HCT116 (cell line): ENCODE measurements at regions not wholly inside any gene's neighbourhood (a gene's known extent, or its start where the extent isn't known, plus 50 kb on each side); places are given as distances from the start of the nearest gene placed in this dataset.

ENCODE experiments used
- ATAC-seq: fragments of 200-7000 bp; cut with Tn5 transposase; 2 replicates; pipeline ENCODE4 v1.9.1; 2020; ENCODE audit warnings: mild to moderate bottlenecking, moderate library complexity
- BruUV-seq: library from RNA; stranded (reverse); fragments of 400-500 nt; replicated peaks from 2 replicates; lab custom pipeline; 2021; lab: Mats Ljungman, UMichigan
- CTCF ChIA-PET: fragments of 300-600 bp; sonication (Branson Sonifier 250); formaldehyde crosslinking; loops from one replicate; lab custom pipeline; 2021; ENCODE audit warnings: antibody characterized with exemption; lab: Charles Lee
- POLR2A ChIA-PET: fragments of 300-600, 350-600 bp; sonication (Branson Sonifier 250); formaldehyde crosslinking; loops from one replicate; lab custom pipeline; 2021; ENCODE audit warnings: antibody characterized with exemption; lab: Charles Lee
- RAD21 ChIA-PET, 2 experiments: fragments of 300-600 bp; sonication (Branson Sonifier 250); formaldehyde crosslinking; loops; one replicate each; lab custom pipeline; 2023; ENCODE audit warnings: low total read pairs in 2 of 2; ENCODE audit not compliant: uncharacterized antibody in 2 of 2, unreplicated experiment in 2 of 2, low non-redundant PET in 1 of 2; lab: Charles Lee
- DNase-seq: peaks from one replicate; pipeline ENCODE4 v3.0.0-alpha.2; 2010; ENCODE audit warnings: low read depth, low spot score
- H2AFZ ChIP-seq: fragments of 200-600 bp; shearing (Covaris generic), sonication (generic); 2 replicates; pipeline ENCODE4 v1.6.1; 2017; ENCODE audit warnings: low read depth, mixed run types, mixed read lengths, antibody characterized with exemption, low read length; ENCODE audit not compliant: poor library complexity, severe bottlenecking
- H3K27ac ChIP-seq: 2 replicates; pipeline ENCODE4 v1.5.1; 2012; ENCODE audit warnings: low read depth, low read length
- H3K27me3 ChIP-seq: fragments of 200-600 bp; sonication (generic); 2 replicates; pipeline ENCODE4 v1.6.1; 2016; ENCODE audit warnings: mixed run types, low read length, mixed read lengths; ENCODE audit not compliant: insufficient read depth
- H3K36me3 ChIP-seq, 2 experiments: fragments of 200-500 bp in 1 of 2; fragments of 200-600 bp in 1 of 2; sonication (Bioruptor generic) in 1 of 2; sonication (generic) in 1 of 2; 2 replicates each; pipeline versions ENCODE4 v1.5.1 to v1.6.1; 2014 to 2016; ENCODE audit warnings: low read length in 2 of 2, inconsistent platforms in 1 of 2, mixed read lengths in 1 of 2, mixed run types in 1 of 2; ENCODE audit not compliant: insufficient read depth in 2 of 2, control insufficient read depth in 1 of 2
- H3K4me1 ChIP-seq, 2 experiments: fragments of 200-600 bp in 1 of 2; sonication (generic) in 1 of 2; 2 replicates each; pipeline versions ENCODE4 v1.5.1 to v1.6.1; 2012 to 2017; ENCODE audit warnings: low read length in 2 of 2, inconsistent platforms in 1 of 2, mild to moderate bottlenecking in 1 of 2, mixed read lengths in 1 of 2, mixed run types in 1 of 2, moderate library complexity in 1 of 2; ENCODE audit not compliant: insufficient read depth in 2 of 2, control insufficient read depth in 1 of 2
- H3K4me2 ChIP-seq: fragments of 200-600 bp; sonication (generic); 2 replicates; pipeline ENCODE4 v1.6.1; 2017; ENCODE audit warnings: mixed run types, low read length, mixed read lengths
- H3K4me3 ChIP-seq, 2 experiments: fragments of 200-600 bp in 1 of 2; sonication (generic) in 1 of 2; replicated peaks in 1 of 2; 2 replicates each; pipeline ENCODE4 v1.5.1; 2011 to 2016; ENCODE audit warnings: low read length in 2 of 2, control low read depth in 1 of 2, low read depth in 1 of 2, mild to moderate bottlenecking in 1 of 2, mixed read lengths in 1 of 2, mixed run types in 1 of 2
- H3K79me2 ChIP-seq: fragments of 200-600 bp; sonication (generic); 2 replicates; pipeline ENCODE4 v1.6.1; 2017; ENCODE audit warnings: mild to moderate bottlenecking, mixed run types, low read length, moderate library complexity, mixed read lengths; ENCODE audit not compliant: insufficient read depth
- H3K9ac ChIP-seq: fragments of 200-600 bp; sonication (generic); 2 replicates; pipeline ENCODE4 v1.6.1; 2016; ENCODE audit warnings: low read length, mixed read lengths
- H3K9me2 ChIP-seq: fragments of 200-600 bp; sonication (generic), shearing (Covaris generic); 2 replicates; pipeline ENCODE4 v1.6.1; 2017; ENCODE audit warnings: mixed run types, mild to moderate bottlenecking, moderate library complexity; ENCODE audit not compliant: insufficient read depth
- H3K9me3 ChIP-seq, 2 experiments: fragments of 200-500 bp in 1 of 2; fragments of 200-600 bp in 1 of 2; sonication (Bioruptor generic) in 1 of 2; sonication (generic) in 1 of 2; 2 replicates each; pipeline ENCODE4 v1.6.1; 2014 to 2017; ENCODE audit warnings: low read length in 2 of 2, mixed read lengths in 2 of 2, inconsistent platforms in 1 of 2, low read depth in 1 of 2, mild to moderate bottlenecking in 1 of 2, mixed run types in 1 of 2, moderate library complexity in 1 of 2; ENCODE audit not compliant: control insufficient read depth in 1 of 2, insufficient read depth in 1 of 2
- H4K20me1 ChIP-seq: fragments of 200-600 bp; sonication (generic), shearing (Covaris generic); 2 replicates; pipeline ENCODE4 v1.6.1; 2017; ENCODE audit warnings: mixed run types, mild to moderate bottlenecking, moderate library complexity; ENCODE audit not compliant: insufficient read depth
- CBX3 ChIP-seq: IDR thresholded peaks from 2 replicates; pipeline ENCODE4 v1.6.1; 2012; ENCODE audit warnings: low read depth
- CEBPB ChIP-seq: IDR thresholded peaks from 2 replicates; pipeline ENCODE4 v1.6.1; 2012; ENCODE audit warnings: low read depth
- EGR1 ChIP-seq: IDR thresholded peaks from 2 replicates; pipeline ENCODE4 v1.6.1; 2012; ENCODE audit warnings: low read depth
- ELF1 ChIP-seq: IDR thresholded peaks from 2 replicates; pipeline ENCODE4 v1.6.1; 2012; ENCODE audit warnings: low read depth, borderline replicate concordance
- FOSL1 ChIP-seq: IDR thresholded peaks from 2 replicates; pipeline ENCODE4 v1.6.1; 2012; ENCODE audit warnings: low read depth
- JUND ChIP-seq: IDR thresholded peaks from 2 replicates; pipeline ENCODE4 v1.6.1; 2012
- POLR2A ChIP-seq: IDR thresholded peaks from 2 replicates; pipeline ENCODE4 v1.7.0; 2011; ENCODE audit warnings: borderline replicate concordance; ENCODE audit not compliant: insufficient read depth, insufficient read length; ENCODE audit errors: extremely low read depth
- POLR2AphosphoS5 ChIP-seq: IDR thresholded peaks from 2 replicates; pipeline ENCODE4 v1.6.1; 2011; ENCODE audit warnings: mild to moderate bottlenecking, low read depth, low read length, moderate library complexity
- SIN3A ChIP-seq: IDR thresholded peaks from 2 replicates; pipeline ENCODE4 v1.6.1; 2012; ENCODE audit warnings: low read depth
- ZFX ChIP-seq: fragments of 450-650 bp; IDR thresholded peaks from 2 replicates; pipeline ENCODE4 v1.6.1; 2017
- intact Hi-C: fragments of 100-400 bp; cut with micrococcal nuclease; formaldehyde crosslinking; loops from 2 replicates; pipeline ENCODE4 v1.10.0; 2022
- TF ChIP-seq, protein P1 (sequence below), 3 experiments: fragments of 200-600 bp in 1 of 3; sonication (generic) in 1 of 3; IDR thresholded peaks in 2 of 3; conservative IDR thresholded peaks in 1 of 3; 2 replicates each; pipeline ENCODE4 v1.5.1; 2012 to 2017; ENCODE audit warnings: low read depth in 2 of 3, low read length in 2 of 3, antibody characterized with exemption in 1 of 3, borderline replicate concordance in 1 of 3, control low read depth in 1 of 3, mild to moderate bottlenecking in 1 of 3, mixed read lengths in 1 of 3, mixed run types in 1 of 3, moderate library complexity in 1 of 3; ENCODE audit not compliant: insufficient read depth in 1 of 3
- TF ChIP-seq, protein P2 (sequence below): IDR thresholded peaks from 2 replicates; pipeline ENCODE4 v1.6.1; 2011; ENCODE audit warnings: mild to moderate bottlenecking, low read length, moderate library complexity; ENCODE audit not compliant: insufficient replicate concordance; ENCODE audit errors: extremely low read depth
- TF ChIP-seq, protein P3 (sequence below): IDR thresholded peaks from 2 replicates; pipeline ENCODE4 v1.6.1; 2012
- TF ChIP-seq, protein P4 (sequence below): IDR thresholded peaks from 2 replicates; pipeline ENCODE4 v1.6.1; 2012; ENCODE audit warnings: low read depth
- TF ChIP-seq, protein P5 (sequence below): IDR thresholded peaks from 2 replicates; pipeline ENCODE4 v1.6.1; 2012

DNA sequence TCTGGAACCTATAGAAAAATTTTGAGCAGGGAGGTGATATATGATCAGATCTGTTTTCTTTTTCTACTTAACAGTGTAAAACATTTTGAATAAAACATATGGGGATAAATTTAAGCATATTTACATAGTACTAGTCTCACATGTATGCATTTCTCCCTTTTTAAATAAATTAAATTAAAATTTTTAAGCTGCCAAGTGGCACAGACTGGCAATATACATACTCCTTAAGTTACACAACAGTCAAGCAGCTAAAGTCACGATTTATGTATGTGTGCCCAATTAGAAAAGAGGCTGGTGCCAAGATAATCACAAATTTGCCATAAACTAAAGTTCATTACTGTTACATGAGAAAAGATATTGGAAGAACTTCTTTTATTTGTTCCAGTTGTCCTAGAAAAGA, 532.0 kb downstream of the RWDD3 start:
- TF ChIP-seq, protein P1, sequence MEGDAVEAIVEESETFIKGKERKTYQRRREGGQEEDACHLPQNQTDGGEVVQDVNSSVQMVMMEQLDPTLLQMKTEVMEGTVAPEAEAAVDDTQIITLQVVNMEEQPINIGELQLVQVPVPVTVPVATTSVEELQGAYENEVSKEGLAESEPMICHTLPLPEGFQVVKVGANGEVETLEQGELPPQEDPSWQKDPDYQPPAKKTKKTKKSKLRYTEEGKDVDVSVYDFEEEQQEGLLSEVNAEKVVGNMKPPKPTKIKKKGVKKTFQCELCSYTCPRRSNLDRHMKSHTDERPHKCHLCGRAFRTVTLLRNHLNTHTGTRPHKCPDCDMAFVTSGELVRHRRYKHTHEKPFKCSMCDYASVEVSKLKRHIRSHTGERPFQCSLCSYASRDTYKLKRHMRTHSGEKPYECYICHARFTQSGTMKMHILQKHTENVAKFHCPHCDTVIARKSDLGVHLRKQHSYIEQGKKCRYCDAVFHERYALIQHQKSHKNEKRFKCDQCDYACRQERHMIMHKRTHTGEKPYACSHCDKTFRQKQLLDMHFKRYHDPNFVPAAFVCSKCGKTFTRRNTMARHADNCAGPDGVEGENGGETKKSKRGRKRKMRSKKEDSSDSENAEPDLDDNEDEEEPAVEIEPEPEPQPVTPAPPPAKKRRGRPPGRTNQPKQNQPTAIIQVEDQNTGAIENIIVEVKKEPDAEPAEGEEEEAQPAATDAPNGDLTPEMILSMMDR (IDR thresholded peaks at IDR 0.05 in 2 of 3, conservative IDR thresholded peaks at IDR 0.05 in 1 of 3; ENCODE audit: borderline replicate concordance in 1 of 3, insufficient read depth in 1 of 3, low read depth in 2 of 3, low read length in 2 of 3): no peak
- TF ChIP-seq ELF1 (no peak), EGR1 (no peak)
- TF ChIP-seq, all 23 proteins: peak for 0
- POLR2A ChIA-PET: no interaction called here

DNA sequence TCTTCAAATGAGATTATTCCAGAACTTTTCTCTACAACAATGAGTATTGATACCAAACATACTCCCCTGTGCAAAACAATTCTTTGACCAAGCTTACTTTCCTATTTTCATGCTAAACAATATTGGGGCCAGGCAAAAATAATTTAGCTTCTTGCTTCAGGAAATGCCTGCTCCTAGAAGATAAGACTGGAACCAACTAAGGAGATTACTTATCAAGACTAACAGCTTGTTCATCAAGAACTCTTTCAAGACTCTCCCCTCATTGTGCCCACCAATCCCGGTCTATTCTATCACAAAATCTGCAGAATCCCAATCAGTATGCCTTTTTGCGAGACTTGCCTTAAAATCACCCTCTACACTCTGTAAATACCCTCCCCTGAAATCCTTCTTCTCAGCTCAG, 536.6 kb downstream of the RWDD3 start:
- no peak overlapping the region for H3K27ac ChIP-seq
- DNase-seq (no peak), ATAC-seq (no peak)
- H3K9me2 ChIP-seq: no peaks in the 10 kb centered on the region
- no peaks in the 10 kb centered on the region for H3K79me2 ChIP-seq
- RAD21 ChIA-PET: no interaction called here
- intact Hi-C loops: no loop called here
- no peak overlapping the region for H3K4me3 ChIP-seq
- POLR2A ChIA-PET: no interaction called here
- no peaks in the 10 kb centered on the region for H3K36me3 ChIP-seq
- no peak overlapping the region for H2AFZ ChIP-seq
- no peaks in the 10 kb centered on the region for H3K4me1 ChIP-seq
- no peak overlapping the region for H3K4me2 ChIP-seq
- BruUV-seq: no TSS peak
- H3K27me3 ChIP-seq: no peaks in the 10 kb centered on the region
- H3K9me3 ChIP-seq: no peaks in the 10 kb centered on the region
- CTCF ChIA-PET: no interaction called here
- no peaks in the 10 kb centered on the region for H4K20me1 ChIP-seq
- no peak overlapping the region for H3K9ac ChIP-seq
- TF ChIP-seq, protein P2, sequence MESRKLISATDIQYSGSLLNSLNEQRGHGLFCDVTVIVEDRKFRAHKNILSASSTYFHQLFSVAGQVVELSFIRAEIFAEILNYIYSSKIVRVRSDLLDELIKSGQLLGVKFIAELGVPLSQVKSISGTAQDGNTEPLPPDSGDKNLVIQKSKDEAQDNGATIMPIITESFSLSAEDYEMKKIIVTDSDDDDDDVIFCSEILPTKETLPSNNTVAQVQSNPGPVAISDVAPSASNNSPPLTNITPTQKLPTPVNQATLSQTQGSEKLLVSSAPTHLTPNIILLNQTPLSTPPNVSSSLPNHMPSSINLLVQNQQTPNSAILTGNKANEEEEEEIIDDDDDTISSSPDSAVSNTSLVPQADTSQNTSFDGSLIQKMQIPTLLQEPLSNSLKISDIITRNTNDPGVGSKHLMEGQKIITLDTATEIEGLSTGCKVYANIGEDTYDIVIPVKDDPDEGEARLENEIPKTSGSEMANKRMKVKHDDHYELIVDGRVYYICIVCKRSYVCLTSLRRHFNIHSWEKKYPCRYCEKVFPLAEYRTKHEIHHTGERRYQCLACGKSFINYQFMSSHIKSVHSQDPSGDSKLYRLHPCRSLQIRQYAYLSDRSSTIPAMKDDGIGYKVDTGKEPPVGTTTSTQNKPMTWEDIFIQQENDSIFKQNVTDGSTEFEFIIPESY: no peak
- TF ChIP-seq CBX3 (no peak), SIN3A (no peak), CEBPB (no peak), ZFX (no peak), POLR2AphosphoS5 (no peak), FOSL1 (no peak), POLR2A (no peak), JUND (no peak)
- TF ChIP-seq, protein P3, sequence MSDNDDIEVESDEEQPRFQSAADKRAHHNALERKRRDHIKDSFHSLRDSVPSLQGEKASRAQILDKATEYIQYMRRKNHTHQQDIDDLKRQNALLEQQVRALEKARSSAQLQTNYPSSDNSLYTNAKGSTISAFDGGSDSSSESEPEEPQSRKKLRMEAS: no peak
- TF ChIP-seq, protein P4, sequence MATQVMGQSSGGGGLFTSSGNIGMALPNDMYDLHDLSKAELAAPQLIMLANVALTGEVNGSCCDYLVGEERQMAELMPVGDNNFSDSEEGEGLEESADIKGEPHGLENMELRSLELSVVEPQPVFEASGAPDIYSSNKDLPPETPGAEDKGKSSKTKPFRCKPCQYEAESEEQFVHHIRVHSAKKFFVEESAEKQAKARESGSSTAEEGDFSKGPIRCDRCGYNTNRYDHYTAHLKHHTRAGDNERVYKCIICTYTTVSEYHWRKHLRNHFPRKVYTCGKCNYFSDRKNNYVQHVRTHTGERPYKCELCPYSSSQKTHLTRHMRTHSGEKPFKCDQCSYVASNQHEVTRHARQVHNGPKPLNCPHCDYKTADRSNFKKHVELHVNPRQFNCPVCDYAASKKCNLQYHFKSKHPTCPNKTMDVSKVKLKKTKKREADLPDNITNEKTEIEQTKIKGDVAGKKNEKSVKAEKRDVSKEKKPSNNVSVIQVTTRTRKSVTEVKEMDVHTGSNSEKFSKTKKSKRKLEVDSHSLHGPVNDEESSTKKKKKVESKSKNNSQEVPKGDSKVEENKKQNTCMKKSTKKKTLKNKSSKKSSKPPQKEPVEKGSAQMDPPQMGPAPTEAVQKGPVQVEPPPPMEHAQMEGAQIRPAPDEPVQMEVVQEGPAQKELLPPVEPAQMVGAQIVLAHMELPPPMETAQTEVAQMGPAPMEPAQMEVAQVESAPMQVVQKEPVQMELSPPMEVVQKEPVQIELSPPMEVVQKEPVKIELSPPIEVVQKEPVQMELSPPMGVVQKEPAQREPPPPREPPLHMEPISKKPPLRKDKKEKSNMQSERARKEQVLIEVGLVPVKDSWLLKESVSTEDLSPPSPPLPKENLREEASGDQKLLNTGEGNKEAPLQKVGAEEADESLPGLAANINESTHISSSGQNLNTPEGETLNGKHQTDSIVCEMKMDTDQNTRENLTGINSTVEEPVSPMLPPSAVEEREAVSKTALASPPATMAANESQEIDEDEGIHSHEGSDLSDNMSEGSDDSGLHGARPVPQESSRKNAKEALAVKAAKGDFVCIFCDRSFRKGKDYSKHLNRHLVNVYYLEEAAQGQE: no peak
- TF ChIP-seq, protein P5, sequence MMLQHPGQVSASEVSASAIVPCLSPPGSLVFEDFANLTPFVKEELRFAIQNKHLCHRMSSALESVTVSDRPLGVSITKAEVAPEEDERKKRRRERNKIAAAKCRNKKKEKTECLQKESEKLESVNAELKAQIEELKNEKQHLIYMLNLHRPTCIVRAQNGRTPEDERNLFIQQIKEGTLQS: no peak

More for the DNA sequence above, 532.0 kb downstream of the RWDD3 start:
- DNase-seq (no peak), ATAC-seq (no peak)
- H3K4me1 ChIP-seq: no peaks in the 10 kb centered on the region
- intact Hi-C loops: no loop called here
- CTCF ChIA-PET: no interaction called here
- H2AFZ ChIP-seq: no peak overlapping the region
- no peak overlapping the region for H3K4me3 ChIP-seq
- no peak overlapping the region for H3K9ac ChIP-seq
- H4K20me1 ChIP-seq: no peaks in the 10 kb centered on the region
- RAD21 ChIA-PET: no interaction called here
- no peak overlapping the region for H3K27ac ChIP-seq
- no peaks in the 10 kb centered on the region for H3K79me2 ChIP-seq
- no peaks in the 10 kb centered on the region for H3K9me2 ChIP-seq
- no peaks in the 10 kb centered on the region for H3K27me3 ChIP-seq
- no TSS peak for BruUV-seq
- H3K36me3 ChIP-seq: no peaks in the 10 kb centered on the region
- no peak overlapping the region for H3K4me2 ChIP-seq
- no peaks in the 10 kb centered on the region for H3K9me3 ChIP-seq
